ENCODE measurements at regions not wholly inside any gene's neighbourhood (a gene's known extent, or its start where the extent isn't known, plus 50 kb on each side); places are given as distances from the start of the nearest gene placed in this dataset.

DNA sequence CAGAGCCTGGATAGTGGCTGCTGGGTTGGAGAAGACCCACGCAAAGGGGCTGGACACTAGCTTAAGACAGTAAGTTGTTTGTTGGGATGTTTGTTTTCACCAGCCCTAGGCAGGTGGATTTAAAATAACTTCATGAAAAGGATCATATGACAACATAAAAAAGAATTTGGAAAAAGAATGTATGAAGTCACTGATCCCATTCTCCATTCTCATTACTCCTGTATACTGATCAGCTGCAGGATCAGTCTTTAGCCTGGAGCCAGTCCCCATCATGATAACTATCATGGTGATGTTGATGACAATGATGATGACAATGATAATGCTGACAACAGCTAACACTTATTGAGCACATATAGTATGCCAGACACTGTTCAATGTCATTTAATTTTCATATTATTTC is 92.1 kb upstream of the IFNE start:
- Histone ChIP-seq H3K27me3 (replicated peaks; ENCODE audit: control insufficient read depth, insufficient read depth, low read length) (no peaks in the 10 kb centered on the region), H3K4me3 (replicated peaks; ENCODE audit: low read depth, low read length) (no peak overlapping the region), H3K36me3 (ENCODE audit: control insufficient read depth, insufficient read depth, low read length) (no peaks in the 10 kb centered on the region)
- DNase-seq (ENCODE audit: extremely low read depth, insufficient read length): no peak
- TF ChIP-seq CTCF (IDR thresholded peaks at IDR 0.05; ENCODE audit: insufficient read depth, low read length, poor library complexity, severe bottlenecking): no peak

- DNase-seq (ENCODE audit: extremely low read depth, insufficient read length): no peak
- Histone ChIP-seq H3K36me3 (ENCODE audit: control insufficient read depth, insufficient read depth, low read length) (no peaks in the 10 kb centered on the region), H3K4me3 (replicated peaks; ENCODE audit: low read depth, low read length) (no peak overlapping the region), H3K27me3 (replicated peaks; ENCODE audit: control insufficient read depth, insufficient read depth, low read length) (no peaks in the 10 kb centered on the region)
- no peak for TF ChIP-seq CTCF (IDR thresholded peaks at IDR 0.05; ENCODE audit: insufficient read depth, low read length, poor library complexity, severe bottlenecking)
Measured at GRCh38 chr9:21576331-21577189, 94.4 kb upstream of the IFNE start.

DNA sequence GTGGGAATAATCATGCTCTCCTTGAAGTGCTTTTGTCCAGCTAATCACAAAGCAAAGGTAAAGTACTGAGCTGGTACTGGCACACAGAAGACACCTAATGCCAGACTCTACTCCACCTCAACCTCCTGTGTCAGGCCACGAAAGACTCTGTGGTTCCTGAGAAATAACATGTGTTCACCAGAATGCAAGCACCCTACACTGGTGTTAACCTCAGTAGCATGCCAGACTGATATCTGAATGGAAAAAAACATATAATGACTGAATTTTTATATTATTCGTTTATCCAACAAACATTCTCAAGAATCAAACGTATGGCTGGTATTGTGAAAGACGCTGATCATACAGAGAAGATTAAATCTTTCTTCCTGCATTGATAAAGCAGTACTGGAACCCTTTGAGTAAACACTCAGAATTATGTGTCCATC is 97.1 kb upstream of the IFNE start:
- no peaks in the 10 kb centered on the region for H3K36me3 ChIP-seq (ENCODE audit: control insufficient read depth, insufficient read depth, low read length)
- H3K4me3 ChIP-seq (replicated peaks; ENCODE audit: low read depth, low read length): no peak overlapping the region
- no peak for DNase-seq (ENCODE audit: extremely low read depth, insufficient read length)
- no peak for TF ChIP-seq CTCF (IDR thresholded peaks at IDR 0.05; ENCODE audit: insufficient read depth, low read length, poor library complexity, severe bottlenecking)
- H3K27me3 ChIP-seq (replicated peaks; ENCODE audit: control insufficient read depth, insufficient read depth, low read length): no peaks in the 10 kb centered on the region

DNA sequence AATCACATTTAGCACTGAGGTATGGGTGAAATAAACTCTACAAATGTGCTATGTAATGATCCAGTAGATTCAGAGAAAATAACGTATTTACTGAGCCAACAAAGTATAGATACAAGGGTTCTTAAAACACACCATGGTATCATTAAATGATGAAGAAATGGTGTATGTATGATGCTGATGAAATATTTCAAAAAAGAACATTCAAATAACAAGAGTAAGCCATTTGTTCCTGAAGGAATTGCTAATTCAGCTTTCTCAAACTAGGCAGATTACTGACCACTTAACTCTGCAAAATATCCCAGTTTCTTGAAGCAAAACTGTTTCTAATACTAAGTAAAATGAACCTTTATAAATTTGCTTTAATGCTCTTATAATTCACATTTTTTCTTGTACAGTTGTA is 97.6 kb upstream of the IFNE start:
- DNase-seq (ENCODE audit: extremely low read depth, insufficient read length): no peak
- no peak for TF ChIP-seq CTCF (IDR thresholded peaks at IDR 0.05; ENCODE audit: insufficient read depth, low read length, poor library complexity, severe bottlenecking)
- H3K4me3 ChIP-seq (replicated peaks; ENCODE audit: low read depth, low read length): no peak overlapping the region
- no peaks in the 10 kb centered on the region; the same call in 1 of the 2 replicates for H3K27me3 ChIP-seq (replicated peaks; ENCODE audit: control insufficient read depth, insufficient read depth, low read length)
- H3K36me3 ChIP-seq (ENCODE audit: control insufficient read depth, insufficient read depth, low read length): no peaks in the 10 kb centered on the region

GRCh38 chr9:21580636-21581378 is 98.7 kb upstream of the IFNE start:
- Histone ChIP-seq H3K27me3 (replicated peaks; ENCODE audit: control insufficient read depth, insufficient read depth, low read length) (no peaks in the 10 kb centered on the region; the same call in 1 of the 2 replicates), H3K36me3 (ENCODE audit: control insufficient read depth, insufficient read depth, low read length) (no peaks in the 10 kb centered on the region), H3K4me3 (replicated peaks; ENCODE audit: low read depth, low read length) (no peak overlapping the region)
- no peak for TF ChIP-seq CTCF (IDR thresholded peaks at IDR 0.05; ENCODE audit: insufficient read depth, low read length, poor library complexity, severe bottlenecking)
- no peak for DNase-seq (ENCODE audit: extremely low read depth, insufficient read length)

Data from GM06990 (cell line).